Vagina (tissue), 2 donors: ENCODE measurements at regions not wholly inside any gene's neighbourhood (a gene's known extent, or its start where the extent isn't known, plus 50 kb on each side); places are given as distances from the start of the nearest gene placed in this dataset.

Experiments used
- DNase-seq, 2 donors: peaks; one replicate each; pipeline ENCODE4 v3.0.0-alpha.2; 2017; ENCODE audit errors: extremely low spot score in 2 of 2
- H3K27ac ChIP-seq: fragments of 200-600 bp; sonication (generic); one replicate; pipeline ENCODE4 v1.5.1; 2019
- H3K27me3 ChIP-seq: fragments of 200-600 bp; sonication (generic); one replicate; pipeline ENCODE4 v1.5.1; 2019
- H3K36me3 ChIP-seq, 2 donors: fragments of 200-600 bp; sonication (generic); one replicate each; pipeline ENCODE4 v1.5.1; 2017 to 2019
- H3K4me1 ChIP-seq: fragments of 200-600 bp; sonication (generic); one replicate; pipeline ENCODE4 v1.5.1; 2019
- H3K4me3 ChIP-seq, 2 donors: fragments of 200-600 bp; sonication (generic); 1 replicate in 1 of 2; 2 replicates in 1 of 2; pipeline ENCODE4 v1.5.1; 2016 to 2019
- H3K9me3 ChIP-seq: fragments of 200-600 bp; sonication (generic); one replicate; pipeline ENCODE4 v1.5.1; 2019
- CTCF ChIP-seq, 3 experiments: fragments of 450-650 bp in 2 of 3; fragments of 200-600 bp in 1 of 3; sonication (generic) in 1 of 3; IDR thresholded peaks; one replicate each; pipeline ENCODE4 v1.5.1; 2017 to 2019; ENCODE audit warnings: antibody characterized with exemption in 3 of 3, mild to moderate bottlenecking in 2 of 3, moderate library complexity in 2 of 3
- POLR2A ChIP-seq, 2 donors: fragments of 450-650 bp; IDR thresholded peaks; one replicate each; pipeline ENCODE4 v1.6.1; 2017; ENCODE audit warnings: antibody characterized with exemption in 2 of 2, mild to moderate bottlenecking in 2 of 2, moderate library complexity in 2 of 2
- POLR2AphosphoS5 ChIP-seq, 2 donors: sonication (generic); formaldehyde crosslinking; IDR thresholded peaks; one replicate each; pipeline ENCODE4 v1.9.0; 2017; ENCODE audit warnings: antibody characterized with exemption in 2 of 2, mild to moderate bottlenecking in 2 of 2, low read depth in 1 of 2; ENCODE audit not compliant: insufficient read depth in 1 of 2
- intact Hi-C: fragments of 100-400 bp; cut with DNase I; formaldehyde crosslinking; loops from one replicate; pipeline ENCODE4 v1.15.1; 2023

- DNase-seq = no peak
- Histone ChIP-seq H3K36me3 (no peaks in the 10 kb centered on the region), H3K4me3 (no peak overlapping the region), H3K27me3 (no peaks in the 10 kb centered on the region), H3K9me3 (no peaks in the 10 kb centered on the region), H3K4me1 (no peaks in the 10 kb centered on the region), H3K27ac (no peak overlapping the region)
- TF ChIP-seq POLR2AphosphoS5 (IDR thresholded peaks at IDR 0.05; ENCODE audit: insufficient read depth in 1 of 2, low read depth in 1 of 2) (no peak), POLR2A (IDR thresholded peaks at IDR 0.05) (no peak), CTCF (IDR thresholded peaks at IDR 0.05) (no peak)
- intact Hi-C loops = no loop called here
Observed at GRCh38 chr13:65826657-65827056, 1403.5 kb downstream of the PCDH9 start.

- H3K27ac ChIP-seq = no peak overlapping the region
- no peaks in the 10 kb centered on the region for H3K27me3 ChIP-seq
- H3K9me3 ChIP-seq = no peaks in the 10 kb centered on the region
- no peak for DNase-seq
- H3K4me1 ChIP-seq = no peaks in the 10 kb centered on the region
- no peak overlapping the region for H3K4me3 ChIP-seq
- intact Hi-C loops = no loop called here
- H3K36me3 ChIP-seq = no peaks in the 10 kb centered on the region
- no peak for TF ChIP-seq POLR2AphosphoS5 (IDR thresholded peaks at IDR 0.05; ENCODE audit: insufficient read depth in 1 of 2, low read depth in 1 of 2)
- TF ChIP-seq POLR2A (IDR thresholded peaks at IDR 0.05) = no peak
- TF ChIP-seq CTCF (IDR thresholded peaks at IDR 0.05) = no peak
Observed at GRCh38 chr13:65825039-65825438, 1405.1 kb downstream of the PCDH9 start.

GRCh38 chr13:65808061-65808460 is 1422.1 kb downstream of the PCDH9 start:
- no peak for DNase-seq
- H3K4me3 ChIP-seq = no peak overlapping the region
- H3K4me1 ChIP-seq = no peaks in the 10 kb centered on the region
- no peaks in the 10 kb centered on the region for H3K36me3 ChIP-seq
- H3K9me3 ChIP-seq = no peaks in the 10 kb centered on the region
- H3K27me3 ChIP-seq = no peaks in the 10 kb centered on the region
- intact Hi-C loops = no loop called here
- TF ChIP-seq POLR2AphosphoS5 (IDR thresholded peaks at IDR 0.05; ENCODE audit: insufficient read depth in 1 of 2, low read depth in 1 of 2) (no peak), POLR2A (IDR thresholded peaks at IDR 0.05) (no peak), CTCF (IDR thresholded peaks at IDR 0.05) (no peak)
- H3K27ac ChIP-seq = no peak overlapping the region

- intact Hi-C loops = no loop called here
- H3K36me3 ChIP-seq = no peaks in the 10 kb centered on the region
- no peak for DNase-seq
- H3K4me1 ChIP-seq = no peaks in the 10 kb centered on the region
- no peak for TF ChIP-seq POLR2A (IDR thresholded peaks at IDR 0.05)
- no peak for TF ChIP-seq CTCF (IDR thresholded peaks at IDR 0.05)
- TF ChIP-seq POLR2AphosphoS5 (IDR thresholded peaks at IDR 0.05; ENCODE audit: insufficient read depth in 1 of 2, low read depth in 1 of 2) = no peak
- no peaks in the 10 kb centered on the region for H3K27me3 ChIP-seq
- no peaks in the 10 kb centered on the region for H3K9me3 ChIP-seq
- H3K27ac ChIP-seq = no peak overlapping the region
- H3K4me3 ChIP-seq = no peak overlapping the region
Observed at GRCh38 chr13:65803530-65804392, 1426.4 kb downstream of the PCDH9 start.

GRCh38 chr13:65789815-65790214 is 1440.3 kb downstream of the PCDH9 start:
- no peak overlapping the region for H3K4me3 ChIP-seq
- intact Hi-C loops = no loop called here
- no peaks in the 10 kb centered on the region for H3K9me3 ChIP-seq
- TF ChIP-seq POLR2AphosphoS5 (IDR thresholded peaks at IDR 0.05; ENCODE audit: insufficient read depth in 1 of 2, low read depth in 1 of 2) (no peak), POLR2A (IDR thresholded peaks at IDR 0.05) (no peak), CTCF (IDR thresholded peaks at IDR 0.05) (no peak)
- H3K4me1 ChIP-seq = no peaks in the 10 kb centered on the region
- DNase-seq = no peak
- H3K36me3 ChIP-seq = no peaks in the 10 kb centered on the region
- H3K27me3 ChIP-seq = no peaks in the 10 kb centered on the region
- H3K27ac ChIP-seq = no peak overlapping the region
